NB4 (cell line): ENCODE measurements at regions not wholly inside any gene's neighbourhood (a gene's known extent, or its start where the extent isn't known, plus 50 kb on each side); places are given as distances from the start of the nearest gene placed in this dataset.

Source experiments
- MAX ChIP-seq: IDR thresholded peaks from 2 replicates; pipeline ENCODE4 v1.6.1; 2011; ENCODE audit warnings: low read depth, low read length
- MYC ChIP-seq: IDR thresholded peaks from 2 replicates; pipeline ENCODE4 v1.6.1; 2011; ENCODE audit warnings: low read depth, low read length
- POLR2A ChIP-seq: IDR thresholded peaks from 2 replicates; pipeline ENCODE4 v1.6.1; 2011; ENCODE audit warnings: mild to moderate bottlenecking; ENCODE audit not compliant: insufficient read length; ENCODE audit errors: extremely low read depth
- TF ChIP-seq, protein P1 (sequence below): IDR thresholded peaks from one replicate; pipeline ENCODE4 v1.5.1; 2012; ENCODE audit warnings: low read depth, low read length

DNA sequence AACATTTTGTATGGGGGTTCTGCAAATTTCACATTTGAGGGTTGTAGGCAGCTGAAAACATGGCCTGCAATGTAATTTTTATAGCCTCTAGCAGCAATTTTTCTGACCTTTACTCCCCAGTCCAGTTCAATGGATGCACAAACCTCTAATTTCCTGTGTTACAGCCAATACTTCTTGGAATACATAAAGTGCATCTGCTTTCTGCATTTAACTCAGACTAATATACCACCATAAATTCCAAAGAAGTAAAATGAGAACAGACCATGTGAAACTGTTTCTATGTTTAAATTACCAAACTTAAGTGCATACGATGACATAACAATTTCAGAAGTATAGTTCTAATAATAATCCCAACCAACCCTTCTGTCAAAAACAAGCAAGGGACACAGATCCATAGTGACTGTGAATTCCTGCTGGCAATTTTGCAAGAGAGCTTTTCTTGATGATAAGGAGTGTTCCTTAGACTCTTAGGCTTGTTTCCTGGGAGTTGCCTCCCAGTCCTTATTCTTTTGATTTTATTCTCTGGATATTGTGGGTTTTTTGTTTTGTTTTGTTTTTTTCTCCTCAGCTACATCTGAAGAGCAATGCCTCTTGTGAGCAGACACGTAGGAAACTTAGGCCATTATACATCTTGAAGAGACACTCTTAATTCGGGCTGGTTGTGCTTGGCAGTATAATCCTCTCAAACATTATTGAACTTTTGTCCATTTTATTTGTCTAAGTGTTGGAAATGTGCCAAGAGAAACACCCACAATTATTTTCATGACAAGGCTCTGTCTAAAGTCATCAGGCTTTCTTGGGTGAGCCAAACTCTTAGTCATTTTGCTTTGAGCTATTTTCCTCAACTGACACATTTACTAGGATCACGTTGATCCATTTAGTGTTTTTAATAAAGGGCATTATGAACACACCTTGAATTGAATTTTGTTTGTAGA is 51.3 kb upstream of the RERGL start:
- TF ChIP-seq, protein P1, sequence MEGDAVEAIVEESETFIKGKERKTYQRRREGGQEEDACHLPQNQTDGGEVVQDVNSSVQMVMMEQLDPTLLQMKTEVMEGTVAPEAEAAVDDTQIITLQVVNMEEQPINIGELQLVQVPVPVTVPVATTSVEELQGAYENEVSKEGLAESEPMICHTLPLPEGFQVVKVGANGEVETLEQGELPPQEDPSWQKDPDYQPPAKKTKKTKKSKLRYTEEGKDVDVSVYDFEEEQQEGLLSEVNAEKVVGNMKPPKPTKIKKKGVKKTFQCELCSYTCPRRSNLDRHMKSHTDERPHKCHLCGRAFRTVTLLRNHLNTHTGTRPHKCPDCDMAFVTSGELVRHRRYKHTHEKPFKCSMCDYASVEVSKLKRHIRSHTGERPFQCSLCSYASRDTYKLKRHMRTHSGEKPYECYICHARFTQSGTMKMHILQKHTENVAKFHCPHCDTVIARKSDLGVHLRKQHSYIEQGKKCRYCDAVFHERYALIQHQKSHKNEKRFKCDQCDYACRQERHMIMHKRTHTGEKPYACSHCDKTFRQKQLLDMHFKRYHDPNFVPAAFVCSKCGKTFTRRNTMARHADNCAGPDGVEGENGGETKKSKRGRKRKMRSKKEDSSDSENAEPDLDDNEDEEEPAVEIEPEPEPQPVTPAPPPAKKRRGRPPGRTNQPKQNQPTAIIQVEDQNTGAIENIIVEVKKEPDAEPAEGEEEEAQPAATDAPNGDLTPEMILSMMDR: no peak
- TF ChIP-seq MAX (no peak), POLR2A (no peak), MYC (no peak)
